ENCODE measurements at regions not wholly inside any gene's neighbourhood (a gene's known extent, or its start where the extent isn't known, plus 50 kb on each side); places are given as distances from the start of the nearest gene placed in this dataset.
"Not testable (repeated sequence)": the region's sequence is repeated elsewhere in the genome, so short reads cannot be mapped to it uniquely, and the experiment has no call there.

DNA sequence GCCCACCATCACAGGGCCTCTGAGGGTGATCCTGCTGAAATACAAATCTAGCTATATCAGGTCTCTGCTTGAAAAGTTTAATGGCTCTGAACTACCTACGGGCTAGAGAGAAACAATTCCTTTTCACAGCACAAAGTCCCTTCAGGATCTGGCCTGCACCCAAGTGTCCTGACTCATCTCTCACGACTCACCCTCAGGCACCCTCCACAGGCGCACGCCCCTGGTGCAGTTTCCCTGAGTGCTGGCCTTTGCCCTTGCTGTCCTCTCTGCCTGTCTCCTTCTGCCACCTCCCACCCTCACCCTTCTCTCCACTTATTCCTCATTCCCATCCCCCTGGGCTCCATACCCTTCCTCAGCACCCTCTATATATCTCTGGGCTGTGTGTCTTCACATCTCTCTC lies 901.7 kb downstream of the TUBA3C start:
- not testable (repeated sequence) for TF ChIP-seq FOXM1 (IDR thresholded peaks at IDR 0.05; ENCODE audit: low read depth, low read length); POLR2AphosphoS5 (IDR thresholded peaks at IDR 0.05; ENCODE audit: low read length); NFYB (IDR thresholded peaks at IDR 0.05; ENCODE audit: insufficient read depth, low read depth, low read length); STAT3 (IDR thresholded peaks at IDR 0.05; ENCODE audit: low read depth, low read length); HDAC6 (IDR thresholded peaks at IDR 0.05; ENCODE audit: unreplicated experiment); EZH2 (IDR thresholded peaks at IDR 0.05; ENCODE audit: borderline replicate concordance, control insufficient read depth, low read depth, low read length); SIX5 (IDR thresholded peaks at IDR 0.05; ENCODE audit: low read depth, low read length, severe bottlenecking)

Data from GM12878 (cell line).